Neural crest cell (in vitro differentiated cells): ENCODE measurements at regions not wholly inside any gene's neighbourhood (a gene's known extent, or its start where the extent isn't known, plus 50 kb on each side); places are given as distances from the start of the nearest gene placed in this dataset.

Experiments used
- DNase-seq: peaks from one replicate; pipeline ENCODE4 v3.0.0; 2021; ENCODE audit warnings: low read depth, mixed read lengths, low spot score
- H3K27ac Mint-ChIP-seq: one replicate; pipeline ENCODE4 v1.8.0; 2021; ENCODE audit warnings: mild to moderate bottlenecking, mixed read lengths; ENCODE audit not compliant: unreplicated experiment
- H3K27me3 Mint-ChIP-seq: 2 replicates; pipeline ENCODE4 v1.8.0; 2021; ENCODE audit warnings: low read depth, mild to moderate bottlenecking, mixed read lengths
- H3K36me3 Mint-ChIP-seq: 2 replicates; pipeline ENCODE4 v1.8.0; 2021; ENCODE audit warnings: low read depth, mild to moderate bottlenecking, mixed read lengths
- H3K4me1 Mint-ChIP-seq: 2 replicates; pipeline ENCODE4 v1.8.0; 2021; ENCODE audit warnings: mixed read lengths
- H3K4me3 Mint-ChIP-seq: one replicate; pipeline ENCODE4 v1.8.0; 2021; ENCODE audit warnings: mild to moderate bottlenecking, mixed read lengths
- H3K9me3 Mint-ChIP-seq: 2 replicates; pipeline ENCODE4 v1.8.0; 2021; ENCODE audit warnings: mixed read lengths
- CTCF ChIP-seq: fragments of 200-600 bp; sonication (generic); conservative IDR thresholded peaks from 2 replicates; pipeline ENCODE4 v1.5.0; 2021; ENCODE audit warnings: antibody characterized with exemption, mild to moderate bottlenecking

GRCh38 chr1:118736322-118736721, 251.8 kb downstream of the TBX15 start:
- Mint-ChIP-seq H3K27me3 (no peaks in the 10 kb centered on the region), H3K4me3 (no peak overlapping the region)

GRCh38 chr1:118717893-118718292, 270.2 kb downstream of the TBX15 start:
- Mint-ChIP-seq H3K27me3 (no peaks in the 10 kb centered on the region), H3K4me1 (no peaks in the 10 kb centered on the region), H3K27ac (no peak overlapping the region), H3K9me3 (no peaks in the 10 kb centered on the region), H3K36me3 (no peaks in the 10 kb centered on the region), H3K4me3 (no peak overlapping the region)
- no peak for TF ChIP-seq CTCF
- DNase-seq, result no peak

More at GRCh38 chr1:118736322-118736721, 251.8 kb downstream of the TBX15 start:
- Mint-ChIP-seq H3K9me3 (no peaks in the 10 kb centered on the region), H3K27ac (no peak overlapping the region), H3K4me1 (no peaks in the 10 kb centered on the region), H3K36me3 (no peaks in the 10 kb centered on the region)
- no peak for DNase-seq
- no peak for TF ChIP-seq CTCF

GRCh38 chr1:118716775-118717174, 271.4 kb downstream of the TBX15 start:
- Mint-ChIP-seq H3K27me3 (no peaks in the 10 kb centered on the region), H3K4me1 (no peaks in the 10 kb centered on the region), H3K36me3 (no peaks in the 10 kb centered on the region), H3K9me3 (no peaks in the 10 kb centered on the region), H3K4me3 (no peak overlapping the region), H3K27ac (no peak overlapping the region)
- peak; percentile 56 for TF ChIP-seq CTCF
- no peak for DNase-seq

GRCh38 chr1:118711356-118711755, 276.8 kb downstream of the TBX15 start:
- DNase-seq, result no peak
- Mint-ChIP-seq H3K36me3 (no peaks in the 10 kb centered on the region), H3K9me3 (peaks cover 6% of the 10 kb centered on the region), H3K27me3 (no peaks in the 10 kb centered on the region), H3K27ac (no peak overlapping the region), H3K4me3 (no peak overlapping the region), H3K4me1 (no peaks in the 10 kb centered on the region)
- TF ChIP-seq CTCF, result no peak

GRCh38 chr1:118698911-118699310, 289.2 kb downstream of the TBX15 start:
- Mint-ChIP-seq H3K4me3 (no peak overlapping the region), H3K4me1 (no peaks in the 10 kb centered on the region), H3K27ac (no peak overlapping the region), H3K27me3 (peaks cover 6% of the 10 kb centered on the region), H3K9me3 (no peaks in the 10 kb centered on the region), H3K36me3 (no peaks in the 10 kb centered on the region)
- TF ChIP-seq CTCF, result no peak
- DNase-seq, result no peak

- Mint-ChIP-seq H3K4me1 (no peaks in the 10 kb centered on the region), H3K36me3 (no peaks in the 10 kb centered on the region), H3K9me3 (no peaks in the 10 kb centered on the region), H3K4me3 (no peak overlapping the region), H3K27ac (no peak overlapping the region), H3K27me3 (no peaks in the 10 kb centered on the region)
- DNase-seq, result no peak
- TF ChIP-seq CTCF, result no peak
These were observed 296.0 kb downstream of the TBX15 start for GRCh38 chr1:118692143-118692542.
